Caki2 (cell line): ENCODE measurements at regions not wholly inside any gene's neighbourhood (a gene's known extent, or its start where the extent isn't known, plus 50 kb on each side); places are given as distances from the start of the nearest gene placed in this dataset.
"Not testable (repeated sequence)": the region's sequence is repeated elsewhere in the genome, so short reads cannot be mapped to it uniquely, and the experiment has no call there.

ENCODE experiments used
- DNase-seq: peaks from one replicate; pipeline ENCODE4 v3.0.0-alpha.2; 2015; ENCODE audit warnings: low read depth
- in situ Hi-C: cut with HindIII; loops from 2 replicates; pipeline ENCODE4 v1.10.0; 2016; ENCODE audit warnings: low sequenced_read_pairs, low pct_unique_long_range_greater_than_20kb, mixed read lengths

DNA sequence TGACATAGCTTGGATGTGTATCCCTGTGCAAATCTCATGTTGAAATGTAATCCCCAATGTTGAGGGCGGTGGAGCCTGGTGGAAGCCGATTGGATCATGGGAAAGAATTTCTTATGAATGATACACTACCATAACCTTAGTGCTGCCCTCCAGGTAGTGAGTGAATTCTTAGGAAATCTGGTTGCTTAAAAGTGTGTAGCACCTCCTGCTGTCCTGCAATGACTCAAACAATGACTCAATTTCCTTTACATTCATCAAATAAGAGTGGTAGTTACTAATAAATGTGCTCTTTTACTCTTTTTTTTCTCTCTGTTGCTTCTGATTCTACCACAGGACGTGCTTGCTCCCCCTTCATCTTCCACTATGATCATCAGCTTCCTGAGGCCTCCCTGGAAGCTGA, 1696.0 kb upstream of the CDH9 start:
- in situ Hi-C loops, result no loop called here
- peak; percentile 8 for DNase-seq

DNA sequence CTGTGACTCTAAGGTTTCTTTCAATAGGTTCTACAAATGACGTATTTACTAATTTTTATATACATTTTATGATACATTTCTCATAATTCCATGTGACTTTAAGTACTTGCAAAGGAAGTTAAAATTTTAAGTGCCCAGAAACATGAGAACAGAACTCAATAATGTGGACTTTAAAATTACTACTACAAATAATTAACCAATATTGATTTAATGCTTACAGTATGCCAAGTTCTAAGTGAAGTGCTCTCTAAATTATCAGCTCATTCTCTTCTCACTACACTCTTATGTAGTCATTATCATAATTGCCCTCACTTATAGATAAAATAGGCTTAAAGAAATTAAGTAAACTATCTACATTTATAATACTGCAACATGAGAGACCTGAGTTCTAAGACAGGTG, 1690.7 kb upstream of the CDH9 start:
- in situ Hi-C loops, result no loop called here
- no peak for DNase-seq

DNA sequence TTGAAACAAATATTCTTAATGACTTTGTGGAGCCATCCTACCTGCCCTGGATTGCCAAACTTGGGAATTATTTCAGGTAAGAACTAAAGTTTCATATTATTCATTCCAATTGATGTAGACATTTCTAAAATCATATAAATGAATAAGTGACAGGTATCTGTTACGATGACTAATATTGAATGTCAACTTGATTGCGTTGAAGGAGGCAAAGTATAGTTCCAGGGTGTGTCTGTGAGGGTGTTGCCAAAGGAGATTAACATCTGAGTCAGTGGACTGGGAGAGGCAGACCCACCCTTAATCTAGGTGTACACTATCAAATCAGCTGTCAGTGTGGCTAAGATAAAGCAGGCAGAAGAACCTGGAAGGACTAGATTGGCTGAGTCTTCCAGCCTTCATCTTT, 1688.4 kb upstream of the CDH9 start:
- no peak for DNase-seq
- in situ Hi-C loops, result no loop called here

DNA sequence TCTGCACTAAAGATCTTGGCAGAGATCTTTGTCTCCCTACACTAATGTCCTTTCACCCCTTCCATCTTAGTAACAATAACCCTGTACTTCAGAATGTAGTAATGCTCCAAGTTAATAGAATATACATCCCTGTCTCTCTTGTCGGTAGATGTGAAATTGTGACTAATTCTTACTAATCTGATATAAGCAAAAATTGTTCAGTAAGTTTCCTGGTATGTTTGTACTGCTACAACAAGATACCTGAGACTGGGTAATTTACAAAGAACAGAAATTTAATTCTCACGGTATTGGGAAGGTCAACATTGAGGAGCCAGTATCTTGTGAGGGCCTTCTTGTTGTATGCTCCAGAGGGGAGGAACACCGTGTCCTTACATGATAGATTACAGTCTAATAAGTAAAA, 1686.6 kb upstream of the CDH9 start:
- DNase-seq, result no peak
- in situ Hi-C loops, result no loop called here

DNA sequence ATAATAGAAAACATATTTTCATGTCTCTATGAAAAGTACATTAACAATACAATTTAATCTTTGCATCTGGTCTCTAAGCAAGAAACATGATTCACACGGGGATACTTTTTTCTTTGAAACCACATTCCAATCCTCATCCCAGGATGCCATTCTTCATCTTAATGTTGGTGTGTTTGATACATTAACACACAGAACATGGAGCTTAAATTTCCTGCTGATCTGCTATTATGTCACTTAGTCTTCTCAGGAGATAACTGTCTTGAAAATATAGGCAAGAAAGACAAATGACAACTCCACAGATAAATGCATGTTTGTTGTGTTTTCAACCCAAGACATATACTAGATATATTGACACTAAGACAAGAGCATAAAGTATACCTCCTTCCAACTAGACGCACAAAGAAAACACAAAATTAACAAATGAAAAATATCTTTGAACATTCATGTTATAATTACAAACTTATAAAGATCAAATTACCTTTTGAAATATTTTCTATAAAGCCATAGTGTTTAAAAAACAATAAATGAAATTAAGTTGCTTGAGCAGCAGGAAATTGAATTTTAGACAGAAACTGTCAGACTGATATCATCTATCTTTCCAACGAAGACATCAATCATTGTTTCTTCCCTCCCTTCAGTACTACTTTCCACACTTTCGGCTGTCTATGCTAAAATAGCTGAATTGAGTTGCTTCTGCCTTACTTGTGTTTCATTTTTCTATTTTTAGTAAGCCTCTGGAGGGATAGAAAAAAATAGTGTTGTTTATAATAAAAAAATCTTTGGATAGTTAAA, 1676.7 kb upstream of the CDH9 start:
- DNase-seq, result no peak
- in situ Hi-C loops, result no loop called here

DNA sequence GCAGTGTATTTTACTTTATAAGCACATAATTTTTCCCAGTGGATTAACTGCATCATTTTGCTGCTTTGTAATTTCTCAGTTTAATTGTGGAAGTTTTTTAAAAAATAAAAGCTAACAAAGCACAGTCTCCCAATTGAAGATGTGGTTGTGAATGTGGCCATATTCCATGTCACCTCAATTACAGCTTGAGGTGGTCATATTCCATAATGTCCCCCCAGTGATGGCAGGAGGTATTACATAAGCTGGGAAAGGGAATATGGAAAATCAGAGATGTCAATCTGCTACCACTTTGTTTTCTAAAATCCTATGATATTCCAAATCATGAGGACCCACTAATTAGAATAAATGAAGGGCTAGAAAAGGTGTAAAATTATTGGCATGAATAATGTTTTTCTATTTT, 1672.0 kb upstream of the CDH9 start:
- in situ Hi-C loops, result no loop called here

DNA sequence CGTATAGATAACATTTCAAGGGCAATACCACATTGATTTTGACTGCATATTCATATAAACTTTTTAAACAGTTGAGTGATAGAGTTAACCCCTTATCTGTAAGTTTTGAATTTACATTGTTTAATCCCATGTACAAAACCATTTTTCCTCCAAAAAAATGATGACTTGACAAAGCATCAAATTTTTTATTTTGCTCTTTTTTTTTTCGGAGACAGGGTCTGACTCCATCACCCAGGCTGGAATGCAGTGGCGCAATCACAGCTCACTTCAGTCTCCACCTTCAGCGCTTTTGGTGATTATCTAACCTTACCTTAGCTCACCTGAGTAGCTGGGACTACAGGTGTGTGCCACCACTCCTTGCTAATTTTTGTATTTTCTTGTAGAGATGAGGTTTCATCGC, 1670.1 kb upstream of the CDH9 start:
- no peak for DNase-seq
- in situ Hi-C loops, result no loop called here

More for the DNA sequence above, 1672.0 kb upstream of the CDH9 start:
- no peak for DNase-seq

DNA sequence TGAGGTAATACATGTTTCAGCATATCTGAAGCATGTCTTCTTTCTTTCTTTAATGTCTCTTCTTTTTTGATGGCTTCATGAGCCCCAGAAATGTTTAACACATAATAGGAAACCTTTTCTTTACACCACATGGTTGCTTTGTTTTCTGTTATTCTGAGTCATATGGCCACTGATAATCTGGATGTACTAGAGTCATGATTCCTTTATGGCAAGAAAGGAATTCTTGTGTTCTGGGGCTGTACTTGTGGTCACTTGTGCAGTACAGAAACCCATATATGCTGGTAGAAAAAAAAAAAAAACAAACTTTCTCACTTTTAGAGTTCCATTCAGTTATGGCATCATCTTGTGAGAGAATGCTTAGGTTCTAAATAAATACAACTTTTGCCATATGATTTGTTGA, 1669.3 kb upstream of the CDH9 start:
- DNase-seq, result no peak
- in situ Hi-C loops, result no loop called here

DNA sequence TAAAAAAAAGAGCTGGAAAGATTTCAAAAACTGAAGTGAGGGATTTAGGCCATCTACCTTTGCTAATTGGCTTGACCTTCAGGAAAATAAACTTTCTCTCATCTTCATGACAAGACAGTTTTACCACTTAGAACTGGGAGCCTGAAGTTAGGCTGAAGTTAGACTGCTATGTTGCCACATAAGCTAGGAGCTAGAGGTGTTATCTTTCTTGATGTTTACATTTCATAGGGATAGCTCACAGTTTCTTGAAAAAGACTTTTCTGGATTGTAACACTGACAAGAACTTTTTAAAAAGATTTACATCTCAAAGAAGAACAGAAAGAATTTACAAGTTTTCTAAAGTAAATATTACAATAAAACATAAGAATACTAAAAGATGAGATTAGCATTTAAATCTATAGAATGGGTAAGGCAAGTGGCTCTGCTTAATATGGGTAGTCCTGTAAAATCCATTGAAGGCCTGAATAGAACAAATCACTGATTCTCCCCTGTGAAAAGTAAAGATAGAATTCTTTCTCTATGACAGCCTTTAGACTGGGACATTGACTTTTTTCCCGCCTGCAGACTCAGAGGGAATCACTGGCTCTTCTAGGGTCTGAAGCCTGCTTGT, 1665.4 kb upstream of the CDH9 start:
- in situ Hi-C loops, result no loop called here
- DNase-seq, result no peak

DNA sequence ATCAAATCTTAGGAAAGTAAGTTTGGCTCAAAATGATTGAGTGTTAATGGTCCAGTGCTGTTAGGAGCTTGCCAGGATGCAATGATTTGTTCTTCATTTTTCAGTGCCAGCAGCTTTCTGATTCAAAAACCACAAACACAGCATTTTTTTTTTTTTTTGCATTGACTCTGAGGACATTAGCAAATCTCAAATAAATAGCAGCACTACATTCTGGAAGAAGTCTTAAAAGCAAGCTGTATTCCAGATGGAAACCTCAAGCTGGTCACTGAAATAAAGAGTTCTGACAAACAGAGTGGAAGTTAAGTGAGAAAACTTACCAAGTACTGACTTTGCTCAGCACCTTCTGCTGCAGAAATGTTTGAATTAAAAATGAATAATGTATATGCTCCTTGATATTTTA, 1653.1 kb upstream of the CDH9 start:
- no peak for DNase-seq
- in situ Hi-C loops, result no loop called here

DNA sequence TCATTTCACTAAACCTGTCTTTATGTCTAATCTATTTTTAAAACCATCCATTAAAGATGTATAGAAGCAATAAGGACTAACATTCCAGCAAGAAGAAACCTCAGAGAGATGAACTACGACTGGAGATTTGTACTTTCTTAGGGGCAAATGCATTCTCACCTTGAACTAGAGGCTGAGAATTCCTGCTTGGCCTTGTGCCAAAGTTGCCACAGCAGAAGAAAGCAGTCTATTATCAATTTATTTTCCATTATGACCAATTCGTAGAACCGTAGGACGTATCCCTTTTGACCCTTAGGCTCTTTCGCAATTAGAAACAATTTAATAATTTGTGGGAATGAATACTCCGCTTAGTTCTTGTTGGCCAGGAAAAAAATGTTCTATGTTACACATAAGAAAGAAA, 1647.4 kb upstream of the CDH9 start:
- in situ Hi-C loops, result no loop called here
- DNase-seq, result no peak

DNA sequence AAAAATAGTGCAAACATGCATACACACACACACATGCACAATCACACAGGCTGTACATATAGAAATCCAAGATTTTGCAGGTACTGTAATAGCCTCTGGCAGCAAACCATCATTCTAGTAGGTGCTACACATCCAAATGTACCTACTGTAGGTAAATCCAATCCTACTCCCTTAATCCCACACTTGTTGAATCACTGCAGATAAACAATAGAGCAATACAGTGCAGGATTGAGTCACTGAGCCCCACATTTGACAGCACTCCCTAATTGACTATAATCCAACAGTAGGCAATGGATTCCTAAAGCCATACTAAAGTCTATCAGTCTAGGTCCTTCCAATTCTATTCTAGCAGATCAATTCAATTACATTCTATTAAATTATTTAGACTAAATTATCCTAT, 1640.5 kb upstream of the CDH9 start:
- in situ Hi-C loops, result no loop called here
- no peak for DNase-seq

DNA sequence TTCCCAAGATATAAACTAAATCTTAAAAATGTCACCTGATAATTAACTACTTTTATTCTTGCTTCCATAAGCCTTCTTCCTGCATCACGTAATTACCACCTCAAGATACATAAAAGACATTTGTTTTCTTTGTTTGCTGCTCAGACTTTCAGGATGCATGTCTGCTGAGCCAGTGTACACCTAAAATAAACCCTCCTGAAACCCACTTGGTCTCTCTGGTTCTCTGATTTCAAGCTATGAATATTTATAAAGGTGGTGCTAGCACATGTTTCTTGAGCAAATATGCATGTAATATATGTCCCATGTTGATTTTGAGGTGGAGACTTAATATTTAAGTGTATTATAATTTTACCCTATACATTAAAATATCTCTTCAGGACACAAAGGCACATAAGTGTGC, 1627.7 kb upstream of the CDH9 start:
- in situ Hi-C loops, result no loop called here
- DNase-seq, result no peak

DNA sequence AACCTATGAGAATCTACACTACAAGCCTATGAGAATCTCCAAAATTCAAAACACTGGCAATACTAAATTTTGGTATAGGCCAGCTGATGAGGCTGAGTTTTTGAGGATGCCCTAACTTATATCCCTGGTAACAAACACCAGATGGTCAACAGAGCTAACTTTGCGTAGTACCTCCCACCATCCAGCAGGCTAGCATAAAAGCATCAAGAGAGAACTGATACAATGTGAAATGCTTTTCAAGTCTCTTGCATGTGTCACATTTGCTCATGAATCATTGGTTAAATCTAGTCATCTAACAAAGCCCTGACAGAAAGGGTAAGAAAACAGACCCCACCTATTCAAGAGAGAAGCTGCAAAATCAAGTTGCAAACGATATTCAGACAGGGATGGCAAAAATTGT, 1609.7 kb upstream of the CDH9 start:
- DNase-seq, result peak; percentile 4
- in situ Hi-C loops, result no loop called here

DNA sequence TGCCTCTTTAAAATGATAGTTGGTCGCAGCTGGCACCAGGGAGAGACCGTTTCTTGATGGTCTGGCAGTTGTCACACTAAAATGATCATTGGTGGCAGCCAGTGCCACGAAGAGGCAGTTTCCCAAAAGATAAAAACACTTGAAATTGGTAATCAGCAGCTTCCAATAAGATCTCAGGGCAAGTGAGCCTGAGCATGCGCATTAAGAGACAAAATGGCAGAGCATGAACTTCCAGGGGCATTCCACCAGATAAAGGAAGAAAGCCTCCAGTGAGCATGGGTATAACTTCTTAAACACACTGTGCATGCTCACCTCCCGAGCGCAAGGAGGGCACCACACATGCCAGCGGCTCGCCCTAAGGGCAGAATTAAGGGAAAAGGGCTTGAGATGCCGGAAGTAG, 1594.2 kb upstream of the CDH9 start:
- no peak for DNase-seq
- in situ Hi-C loops, result no loop called here

DNA sequence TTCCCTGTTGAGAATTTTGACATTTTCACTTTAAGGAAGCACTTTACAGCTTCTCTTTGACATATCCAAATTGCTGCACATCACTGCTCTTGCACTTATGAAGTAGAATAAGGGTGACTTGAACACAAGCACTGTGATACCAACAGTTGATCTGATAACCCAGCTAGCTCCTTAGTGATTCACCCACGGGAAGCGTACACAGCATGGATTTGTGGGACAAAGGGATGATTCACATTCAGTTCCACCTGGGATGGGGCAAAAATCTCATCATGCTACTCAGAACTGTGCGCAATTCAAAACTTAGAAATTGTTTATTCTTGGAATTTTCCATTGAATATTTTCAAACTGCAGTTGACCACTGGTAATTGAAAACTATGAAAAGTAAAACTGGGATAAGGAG, 1565.5 kb upstream of the CDH9 start:
- DNase-seq, result no peak
- in situ Hi-C loops, result no loop called here

DNA sequence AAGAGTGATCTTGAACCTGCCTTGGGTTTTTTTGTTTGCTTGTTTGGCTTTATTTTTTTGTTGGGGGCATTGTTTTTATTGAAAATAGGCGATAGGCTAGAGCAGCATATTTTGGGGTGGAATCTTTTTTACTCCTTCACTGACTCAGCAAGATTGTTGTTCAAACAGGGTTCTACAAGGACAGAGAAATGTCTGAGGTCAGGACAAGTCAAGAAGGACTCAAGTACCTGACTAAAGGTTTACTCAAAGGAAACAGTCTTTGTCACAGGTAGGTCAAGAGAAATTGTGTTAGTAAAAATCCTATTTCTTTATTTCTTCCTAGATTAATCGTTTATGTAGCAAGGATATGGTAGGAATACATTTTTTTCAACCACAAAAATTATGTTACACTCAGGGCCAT, 1564.0 kb upstream of the CDH9 start:
- DNase-seq, result no peak
- in situ Hi-C loops, result no loop called here

DNA sequence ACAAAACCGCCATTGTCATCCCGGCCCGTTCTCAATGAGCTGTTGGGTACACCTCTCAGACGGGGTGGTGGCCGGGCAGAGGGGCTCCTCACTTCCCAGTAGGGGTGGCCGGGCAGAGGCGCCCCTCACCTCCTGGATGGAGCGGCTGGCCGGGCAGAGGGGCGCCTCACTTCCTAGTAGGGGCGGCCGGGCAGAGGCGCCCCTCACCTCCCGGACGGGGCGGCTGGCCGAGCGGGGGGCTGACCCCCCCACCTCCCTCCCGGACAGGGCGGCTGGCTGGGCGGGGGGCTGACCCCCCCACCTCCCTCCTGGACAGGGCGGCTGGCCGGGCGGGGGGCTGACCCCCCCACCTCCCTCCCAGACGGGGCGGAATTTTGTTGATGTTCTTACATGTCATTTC, 1558.3 kb upstream of the CDH9 start:
- DNase-seq, in situ Hi-C loops: not testable (repeated sequence)

DNA sequence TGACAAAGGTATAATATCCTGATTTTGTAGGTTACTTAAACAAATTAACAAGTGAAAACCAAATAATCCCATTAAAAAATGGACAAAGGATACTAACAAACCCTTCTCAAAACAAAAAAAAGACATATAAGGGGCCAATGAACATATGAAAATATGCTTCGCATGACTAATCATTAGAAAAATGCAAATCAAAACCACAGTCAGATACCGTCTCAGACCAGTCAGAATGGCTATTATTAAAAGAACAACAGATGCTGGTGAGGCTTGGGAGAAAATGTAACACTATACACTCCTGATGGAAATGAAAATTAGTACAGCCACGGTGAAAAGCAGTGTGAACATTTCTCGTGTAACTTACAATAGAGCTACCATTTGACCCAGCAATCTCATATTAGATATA, 1542.2 kb upstream of the CDH9 start:
- in situ Hi-C loops, result no loop called here
- DNase-seq, result no peak

DNA sequence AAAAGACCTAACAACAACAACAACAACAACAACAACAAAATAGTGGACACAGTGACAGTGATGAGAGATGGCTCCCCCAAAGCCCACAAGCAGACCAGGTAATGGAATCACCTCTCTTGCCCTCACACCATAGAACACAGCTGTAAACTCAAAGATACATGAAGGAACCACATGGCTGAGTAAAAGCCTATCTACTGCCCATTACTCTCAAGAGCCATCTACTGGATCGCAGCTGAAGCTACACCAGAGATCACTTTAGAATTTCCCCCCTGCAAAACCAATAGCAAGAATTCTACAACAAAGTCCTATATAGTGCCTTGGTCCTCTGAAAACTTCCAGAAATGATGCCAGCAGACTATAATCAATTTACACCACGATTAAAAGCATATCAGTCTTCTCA, 1537.6 kb upstream of the CDH9 start:
- in situ Hi-C loops, result no loop called here
- no peak for DNase-seq
